Gastroesophageal sphincter (tissue), 4 donors: ENCODE measurements at regions not wholly inside any gene's neighbourhood (a gene's known extent, or its start where the extent isn't known, plus 50 kb on each side); places are given as distances from the start of the nearest gene placed in this dataset.

ENCODE experiments used
- ATAC-seq: fragments of 150-250 bp; one replicate; pipeline ENCODE4 v1.9.1; 2016; ENCODE audit warnings: mild to moderate bottlenecking, moderate library complexity
- H3K27ac ChIP-seq, 4 donors: fragments of 200-600 bp; sonication (generic) in 3 of 4; 1 replicate in 3 of 4; 2 replicates in 1 of 4; pipeline ENCODE4 v1.5.1; 2016 to 2019
- H3K27me3 ChIP-seq: fragments of 200-600 bp; sonication (generic); one replicate; pipeline ENCODE4 v1.5.1; 2019
- H3K36me3 ChIP-seq, 2 donors: fragments of 200-600 bp; sonication (generic); one replicate each; pipeline ENCODE4 v1.5.1; 2019; ENCODE audit warnings: control low read depth in 1 of 2
- H3K4me1 ChIP-seq, 3 donors: fragments of 200-600 bp; sonication (generic); 1 replicate in 2 of 3; 2 replicates in 1 of 3; pipeline ENCODE4 v1.5.1; 2016 to 2019; ENCODE audit warnings: control low read depth in 2 of 3
- H3K4me3 ChIP-seq, 2 donors: fragments of 200-600 bp; sonication (generic); one replicate each; pipeline ENCODE4 v1.5.1; 2019; ENCODE audit warnings: mild to moderate bottlenecking in 1 of 2, moderate library complexity in 1 of 2
- H3K9me3 ChIP-seq, 3 donors: fragments of 200-600 bp; sonication (generic); one replicate each; pipeline ENCODE4 v1.5.1; 2017 to 2019; ENCODE audit warnings: control low read depth in 2 of 3
- EP300 ChIP-seq: sonication (generic); formaldehyde crosslinking; IDR thresholded peaks from one replicate; pipeline ENCODE4 v1.6.1; 2017; ENCODE audit warnings: antibody characterized with exemption, mild to moderate bottlenecking
- POLR2A ChIP-seq, 2 donors: fragments of 450-650 bp; IDR thresholded peaks; one replicate each; pipeline ENCODE4 v1.6.1; 2017; ENCODE audit warnings: antibody characterized with exemption in 2 of 2, mild to moderate bottlenecking in 2 of 2, moderate library complexity in 1 of 2
- POLR2AphosphoS5 ChIP-seq: sonication (generic); formaldehyde crosslinking; IDR thresholded peaks from one replicate; pipeline ENCODE4 v1.6.1; 2017; ENCODE audit warnings: antibody characterized with exemption
- WGBS, 2 donors: methylation state at CpG; one replicate each; pipeline ENCODE4 v1.1.5; 2018; ENCODE audit warnings: low coverage in 1 of 2; 5-methylcytosine and 5-hydroxymethylcytosine counted together
- TF ChIP-seq, protein P1 (sequence below), 4 experiments: fragments of 200-600 bp in 2 of 4; fragments of 450-650 bp in 2 of 4; sonication (generic) in 1 of 4; IDR thresholded peaks; one replicate each; pipeline ENCODE4 v1.5.1; 2017 to 2019; ENCODE audit warnings: antibody characterized with exemption in 4 of 4, mild to moderate bottlenecking in 2 of 4, moderate library complexity in 2 of 4

DNA sequence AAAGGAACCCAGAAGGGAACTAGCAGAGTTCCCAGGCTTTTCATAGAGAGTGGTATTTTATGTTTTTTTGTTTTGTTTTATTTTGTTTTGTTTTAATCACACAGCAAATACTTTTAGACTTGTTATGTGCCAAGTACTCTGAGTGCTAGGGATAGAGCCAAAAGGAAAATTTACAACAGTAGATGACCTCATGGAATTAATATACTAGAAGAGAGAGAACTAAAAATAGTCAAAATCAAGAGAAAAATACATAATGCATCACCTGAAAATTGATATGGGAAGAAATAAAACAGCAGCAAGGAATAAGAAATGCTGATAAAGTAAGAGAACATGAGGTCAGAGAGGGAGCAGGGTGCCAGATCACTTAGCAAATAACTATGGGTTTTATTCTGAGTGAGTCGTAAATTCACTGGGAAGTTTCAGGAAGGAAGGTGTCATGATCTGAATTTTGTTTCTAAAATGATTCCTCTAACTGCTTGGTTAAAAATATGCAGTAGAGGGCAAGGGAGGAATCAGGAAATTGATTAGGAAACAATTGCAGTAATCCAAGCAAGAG is 351.0 kb downstream of the ANKRD7 start:
- H3K9me3 ChIP-seq: no peaks in the 10 kb centered on the region
- H3K27ac ChIP-seq: no peak overlapping the region
- no peak for ATAC-seq
- WGBS, 2 donors: 9 to 17% methylated on average over 1 of the region's 1 CpG
- no peak for TF ChIP-seq EP300
- TF ChIP-seq POLR2AphosphoS5: peak; percentile 12
- TF ChIP-seq, protein P1, sequence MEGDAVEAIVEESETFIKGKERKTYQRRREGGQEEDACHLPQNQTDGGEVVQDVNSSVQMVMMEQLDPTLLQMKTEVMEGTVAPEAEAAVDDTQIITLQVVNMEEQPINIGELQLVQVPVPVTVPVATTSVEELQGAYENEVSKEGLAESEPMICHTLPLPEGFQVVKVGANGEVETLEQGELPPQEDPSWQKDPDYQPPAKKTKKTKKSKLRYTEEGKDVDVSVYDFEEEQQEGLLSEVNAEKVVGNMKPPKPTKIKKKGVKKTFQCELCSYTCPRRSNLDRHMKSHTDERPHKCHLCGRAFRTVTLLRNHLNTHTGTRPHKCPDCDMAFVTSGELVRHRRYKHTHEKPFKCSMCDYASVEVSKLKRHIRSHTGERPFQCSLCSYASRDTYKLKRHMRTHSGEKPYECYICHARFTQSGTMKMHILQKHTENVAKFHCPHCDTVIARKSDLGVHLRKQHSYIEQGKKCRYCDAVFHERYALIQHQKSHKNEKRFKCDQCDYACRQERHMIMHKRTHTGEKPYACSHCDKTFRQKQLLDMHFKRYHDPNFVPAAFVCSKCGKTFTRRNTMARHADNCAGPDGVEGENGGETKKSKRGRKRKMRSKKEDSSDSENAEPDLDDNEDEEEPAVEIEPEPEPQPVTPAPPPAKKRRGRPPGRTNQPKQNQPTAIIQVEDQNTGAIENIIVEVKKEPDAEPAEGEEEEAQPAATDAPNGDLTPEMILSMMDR (IDR thresholded peaks at IDR 0.05): no peak
- H3K4me1 ChIP-seq: peaks cover 0 to 7% (median 0%) of the 10 kb centered on the region in 3 donors
- H3K4me3 ChIP-seq: no peak overlapping the region
- no peaks in the 10 kb centered on the region for H3K36me3 ChIP-seq
- no peaks in the 10 kb centered on the region for H3K27me3 ChIP-seq

DNA sequence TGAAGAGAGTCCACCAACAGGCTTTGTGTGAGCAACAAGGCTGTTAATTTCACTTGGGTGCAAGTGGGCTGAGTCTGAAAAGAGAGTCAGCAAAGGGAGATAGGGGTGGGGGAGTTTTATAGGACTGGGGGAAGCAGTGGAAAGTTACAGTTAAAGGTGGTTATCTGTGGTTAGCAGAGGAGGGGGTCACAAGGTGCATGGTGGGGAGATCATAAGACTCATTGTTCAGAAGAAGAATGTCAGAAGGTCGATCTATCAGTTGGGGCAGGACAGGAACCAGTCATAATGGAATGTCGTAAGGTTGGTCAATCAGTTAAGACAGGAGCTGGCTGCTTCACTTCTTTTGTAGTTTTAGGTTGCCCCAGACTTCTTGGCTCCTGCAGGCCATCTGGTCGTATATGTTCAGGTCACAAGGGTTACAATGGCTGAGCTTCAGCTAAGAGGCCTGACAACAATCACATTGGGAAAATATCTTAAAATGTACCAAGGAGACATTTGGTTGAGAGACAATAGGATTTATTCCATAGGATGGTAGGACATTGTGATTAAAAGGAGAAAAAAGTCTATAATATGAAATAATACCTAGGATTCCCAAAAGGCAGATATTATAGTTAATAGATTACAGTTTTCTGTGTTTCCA is 356.4 kb downstream of the ANKRD7 start:
- 46 to 84% methylated on average over 3 of the region's 3 CpGs for WGBS, 2 donors
- no peak overlapping the region for H3K4me3 ChIP-seq
- H3K27ac ChIP-seq: no peak overlapping the region
- no peaks in the 10 kb centered on the region for H3K4me1 ChIP-seq
- H3K36me3 ChIP-seq: no peaks in the 10 kb centered on the region
- ATAC-seq: no peak
- no peak for TF ChIP-seq POLR2AphosphoS5
- TF ChIP-seq POLR2A (IDR thresholded peaks at IDR 0.05): no peak
- TF ChIP-seq, protein P1 (IDR thresholded peaks at IDR 0.05): no peak
- TF ChIP-seq EP300: no peak
- H3K9me3 ChIP-seq: no peaks in the 10 kb centered on the region
- H3K27me3 ChIP-seq: no peaks in the 10 kb centered on the region

DNA sequence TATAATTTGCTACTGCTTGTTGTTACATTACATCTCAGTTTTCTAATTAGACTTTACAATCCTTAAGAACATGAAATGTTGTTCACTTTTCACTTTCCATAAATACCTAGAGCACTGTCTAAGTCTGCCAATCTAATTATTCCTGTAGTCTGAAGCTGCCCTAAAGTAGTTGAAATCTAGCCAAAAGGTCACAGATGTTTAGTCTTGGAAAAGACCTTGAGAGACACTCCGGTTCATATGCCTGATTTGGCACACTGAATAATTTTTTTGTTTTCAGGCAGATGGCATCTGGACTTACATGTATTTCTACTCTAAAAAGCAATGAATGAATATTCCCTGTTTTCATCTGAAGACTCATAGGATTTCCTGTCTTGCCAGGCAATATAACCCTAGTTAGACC is 359.1 kb downstream of the ANKRD7 start:
- Histone ChIP-seq H3K4me1 (no peaks in the 10 kb centered on the region), H3K27me3 (no peaks in the 10 kb centered on the region), H3K36me3 (no peaks in the 10 kb centered on the region), H3K27ac (no peak overlapping the region), H3K4me3 (no peak overlapping the region), H3K9me3 (peaks cover 0 to 5% (median 0%) of the 10 kb centered on the region in 3 donors)
- TF ChIP-seq POLR2AphosphoS5: no peak
- TF ChIP-seq POLR2A (IDR thresholded peaks at IDR 0.05): no peak
- TF ChIP-seq, protein P1 (IDR thresholded peaks at IDR 0.05): no peak
- no peak for TF ChIP-seq EP300
- ATAC-seq: no peak
- WGBS, 2 donors: 33 to 40% methylated on average over 1 of the region's 1 CpG

DNA sequence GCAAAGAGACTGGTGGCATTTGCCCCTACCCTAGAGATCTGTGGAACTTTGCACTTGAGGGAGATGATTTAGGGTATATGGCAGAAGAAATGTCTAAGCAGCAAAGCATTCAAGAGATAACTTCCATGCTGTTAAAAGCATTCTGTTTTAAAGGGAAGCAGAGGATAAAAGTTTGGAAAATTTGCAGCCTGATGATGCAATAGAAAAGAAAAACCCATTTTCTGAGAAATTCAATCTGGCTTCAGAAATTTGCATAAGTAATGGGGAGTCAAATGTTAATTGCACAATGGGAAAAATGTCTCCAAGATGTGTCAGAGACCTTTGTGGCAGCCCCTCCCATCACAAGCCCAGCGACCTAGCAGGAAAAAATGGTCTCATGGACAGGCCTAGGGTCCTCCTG is 361.7 kb downstream of the ANKRD7 start:
- Histone ChIP-seq H3K27ac (no peak overlapping the region), H3K27me3 (no peaks in the 10 kb centered on the region), H3K36me3 (no peaks in the 10 kb centered on the region), H3K4me3 (no peak overlapping the region), H3K9me3 (peaks cover 0 to 5% (median 0%) of the 10 kb centered on the region in 3 donors), H3K4me1 (no peaks in the 10 kb centered on the region)
- WGBS, 2 donors: 80% methylated on average over 1 of the region's 1 CpG
- TF ChIP-seq, protein P1 (IDR thresholded peaks at IDR 0.05): no peak
- TF ChIP-seq POLR2A (IDR thresholded peaks at IDR 0.05): no peak
- no peak for TF ChIP-seq EP300
- TF ChIP-seq POLR2AphosphoS5: no peak
- ATAC-seq: no peak

DNA sequence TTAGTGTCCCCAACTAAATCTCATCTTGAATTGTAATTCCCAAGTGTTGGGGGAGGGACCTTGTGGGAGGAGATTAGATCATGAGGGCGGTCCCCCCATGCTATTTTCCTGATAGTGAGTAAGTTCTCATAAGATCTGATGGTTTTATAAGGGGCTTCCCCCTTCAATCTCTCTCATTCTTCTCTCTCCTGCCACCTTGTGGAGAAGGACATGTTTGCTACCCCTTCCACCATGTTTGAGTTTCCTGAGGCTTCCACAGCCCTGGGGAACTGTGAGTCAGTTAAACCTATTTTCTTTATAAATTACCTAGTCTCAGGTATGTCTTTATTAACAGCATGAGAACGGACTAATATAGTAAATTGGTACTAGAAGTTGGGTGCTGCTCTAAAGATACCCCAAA is 365.6 kb downstream of the ANKRD7 start:
- TF ChIP-seq POLR2A (IDR thresholded peaks at IDR 0.05) (no peak), POLR2AphosphoS5 (no peak), EP300 (no peak)
- TF ChIP-seq, protein P1 (IDR thresholded peaks at IDR 0.05): no peak
- peaks cover 0 to 5% (median 0%) of the 10 kb centered on the region in 3 donors for H3K9me3 ChIP-seq
- 61 to 82% methylated on average over 1 to 2 of the region's 2 CpGs for WGBS, 2 donors
- ATAC-seq: no peak
- H3K4me1 ChIP-seq: no peaks in the 10 kb centered on the region
- H3K27ac ChIP-seq: no peak overlapping the region
- H3K27me3 ChIP-seq: no peaks in the 10 kb centered on the region
- no peak overlapping the region for H3K4me3 ChIP-seq
- no peaks in the 10 kb centered on the region for H3K36me3 ChIP-seq
